ENCODE measurements at regions not wholly inside any gene's neighbourhood (a gene's known extent, or its start where the extent isn't known, plus 50 kb on each side); places are given as distances from the start of the nearest gene placed in this dataset.

GRCh38 chr14:106174206-106174605 is 647.8 kb downstream of the TMEM121 start:
- TF ChIP-seq POLR2AphosphoS5 (IDR thresholded peaks at IDR 0.05; ENCODE audit: low read depth, low read length) (no peak), POLR2A (IDR thresholded peaks at IDR 0.05; ENCODE audit: low read depth, low read length) (no peak)
